HG03045 (cell line): ENCODE measurements at regions not wholly inside any gene's neighbourhood (a gene's known extent, or its start where the extent isn't known, plus 50 kb on each side); places are given as distances from the start of the nearest gene placed in this dataset.
"Not testable (repeated sequence)": the region's sequence is repeated elsewhere in the genome, so short reads cannot be mapped to it uniquely, and the experiment has no call there.

Experiments
- ATAC-seq: cut with Tn5 transposase; IDR thresholded peaks from one replicate; pipeline ENCODE4 v1.9.1; 2021; ENCODE audit warnings: mild to moderate bottlenecking, moderate library complexity; ENCODE audit not compliant: unreplicated experiment

- ATAC-seq: no peak
Measured at GRCh38 chr6:150733726-150734125, 131.8 kb upstream of the MTHFD1L start.

GRCh38 chr6:150734235-150734634 lies 131.3 kb upstream of the MTHFD1L start:
- no peak for ATAC-seq

- ATAC-seq: no peak
Measured at GRCh38 chr6:150735341-150735851, 130.1 kb upstream of the MTHFD1L start.

DNA sequence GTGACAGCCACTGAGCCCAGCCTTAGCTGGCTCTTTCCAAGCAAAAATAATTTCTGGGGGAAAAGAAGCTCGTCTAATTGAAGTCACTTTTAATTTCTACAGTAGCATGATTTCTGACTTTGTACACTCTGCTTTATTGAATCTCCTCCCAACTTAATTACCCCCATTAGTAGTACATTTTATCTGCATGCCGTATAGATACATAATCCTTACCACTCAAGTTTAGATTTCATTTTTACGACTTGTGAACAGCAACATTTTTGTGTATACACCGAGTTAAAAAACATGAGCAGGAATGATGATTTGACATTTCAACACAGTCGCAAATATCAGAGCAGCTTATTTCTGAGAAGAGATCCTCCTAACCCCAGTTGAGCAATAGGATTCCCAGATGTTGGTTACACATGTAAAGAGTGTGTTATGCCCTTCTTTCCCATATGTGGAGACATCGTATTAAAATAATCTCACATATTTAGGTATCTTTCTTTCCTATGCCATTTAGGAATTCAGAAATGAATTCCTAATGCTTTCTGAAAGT lies 127.3 kb upstream of the MTHFD1L start:
- ATAC-seq: no peak

GRCh38 chr6:150739711-150740349 lies 125.7 kb upstream of the MTHFD1L start:
- no peak for ATAC-seq

DNA sequence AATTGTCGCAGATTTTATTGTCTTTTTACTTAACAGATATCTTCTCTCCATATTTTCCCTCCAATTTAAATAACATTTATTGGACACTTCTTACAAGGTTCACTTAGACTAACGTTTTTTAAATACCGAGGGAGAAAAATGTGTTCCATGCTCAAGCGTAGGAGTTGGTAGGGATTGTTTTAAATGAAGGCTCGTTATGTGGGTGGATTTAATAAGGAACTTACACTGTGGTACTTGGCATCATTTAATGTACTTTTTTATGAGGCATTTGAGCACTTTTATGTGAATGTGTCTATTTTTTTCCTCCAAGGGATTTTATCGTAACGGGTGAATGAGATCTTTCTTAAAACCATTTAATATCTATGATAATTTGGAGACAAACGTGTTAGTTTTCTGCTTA lies 125.0 kb upstream of the MTHFD1L start:
- no peak for ATAC-seq

GRCh38 chr6:150741633-150742200 lies 123.8 kb upstream of the MTHFD1L start:
- no peak for ATAC-seq

DNA sequence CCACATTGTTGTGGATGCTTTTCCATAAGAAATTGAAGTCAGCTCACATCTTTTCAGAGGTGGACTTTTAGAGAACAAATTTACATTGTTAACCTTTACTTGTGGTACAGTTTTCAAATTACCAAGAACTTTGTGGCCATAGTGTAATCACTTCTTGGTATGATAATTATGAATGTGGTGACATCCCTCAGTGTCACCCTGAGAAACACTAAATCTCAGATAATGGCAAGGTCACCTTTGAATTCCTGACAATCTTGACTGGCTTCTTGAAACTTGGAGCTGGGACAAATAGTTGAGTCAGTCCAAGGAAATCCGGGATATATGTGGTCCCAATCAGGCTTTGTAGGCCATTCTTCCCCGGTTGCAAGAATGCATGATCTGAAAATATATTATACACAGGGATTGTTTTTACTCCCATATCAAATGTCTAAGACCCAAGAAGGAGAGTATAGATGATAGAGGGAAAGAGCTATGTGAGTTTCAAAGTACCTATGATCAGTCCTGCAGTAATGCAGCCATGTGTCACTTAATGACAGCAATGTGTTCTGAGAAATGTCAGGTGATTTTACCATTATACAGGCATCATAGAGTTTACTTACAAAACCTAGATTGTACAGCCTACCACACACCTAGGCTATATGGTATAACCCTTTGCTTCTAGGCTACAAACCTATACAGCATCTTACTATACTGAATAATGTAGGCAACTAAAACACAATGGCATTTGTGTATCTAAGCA lies 120.8 kb upstream of the MTHFD1L start:
- ATAC-seq: no peak

- ATAC-seq: no peak
Measured at GRCh38 chr6:150745896-150746295, 119.6 kb upstream of the MTHFD1L start.

DNA sequence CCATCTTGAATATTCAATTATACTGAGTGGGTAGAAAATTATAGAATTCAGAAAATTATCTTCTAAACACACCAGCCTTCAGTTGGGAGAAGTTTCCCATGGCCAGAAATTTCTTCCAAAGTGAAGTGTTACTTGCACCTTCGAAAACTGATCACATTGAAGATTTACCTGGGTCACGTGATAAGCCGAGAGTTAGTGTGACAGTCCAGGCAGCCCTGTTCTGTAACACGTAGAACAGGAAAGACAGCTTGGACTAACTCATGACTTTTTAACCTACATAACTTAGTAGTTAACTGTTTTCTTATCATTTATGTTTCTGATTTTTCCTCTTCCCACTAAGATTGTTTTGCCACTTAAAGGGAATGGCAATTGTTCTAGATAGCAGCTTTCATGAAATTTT lies 118.3 kb upstream of the MTHFD1L start:
- ATAC-seq: no peak

DNA sequence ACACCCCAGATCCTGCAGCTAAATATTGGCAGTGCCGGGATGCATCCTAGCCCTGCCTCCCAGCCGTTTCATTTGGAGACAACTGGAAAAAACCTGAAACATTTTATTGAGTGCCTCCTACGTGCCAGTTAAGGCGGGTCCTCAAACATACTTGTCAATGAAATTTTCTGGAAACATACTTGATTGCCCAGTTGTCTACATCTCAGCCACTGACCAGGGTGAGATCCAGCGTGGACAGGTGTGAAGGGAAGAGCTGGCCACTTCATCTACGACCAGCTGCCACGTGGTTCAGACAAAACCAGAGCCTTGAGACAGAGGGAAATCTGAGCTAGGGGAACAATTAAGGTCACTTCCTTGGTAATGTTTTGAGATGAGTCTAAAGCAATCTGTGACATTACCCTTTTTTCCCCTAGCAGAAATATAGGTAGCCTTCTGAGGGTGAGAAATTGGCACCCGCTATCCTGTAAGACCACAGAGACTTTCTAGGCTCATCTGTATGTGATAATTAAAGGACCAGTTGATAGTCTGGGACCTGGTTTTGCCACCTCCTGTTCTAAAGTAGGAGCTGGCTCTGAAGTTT lies 116.3 kb upstream of the MTHFD1L start:
- ATAC-seq: no peak

- no peak for ATAC-seq
Measured at GRCh38 chr6:150751296-150751695, 114.2 kb upstream of the MTHFD1L start.

DNA sequence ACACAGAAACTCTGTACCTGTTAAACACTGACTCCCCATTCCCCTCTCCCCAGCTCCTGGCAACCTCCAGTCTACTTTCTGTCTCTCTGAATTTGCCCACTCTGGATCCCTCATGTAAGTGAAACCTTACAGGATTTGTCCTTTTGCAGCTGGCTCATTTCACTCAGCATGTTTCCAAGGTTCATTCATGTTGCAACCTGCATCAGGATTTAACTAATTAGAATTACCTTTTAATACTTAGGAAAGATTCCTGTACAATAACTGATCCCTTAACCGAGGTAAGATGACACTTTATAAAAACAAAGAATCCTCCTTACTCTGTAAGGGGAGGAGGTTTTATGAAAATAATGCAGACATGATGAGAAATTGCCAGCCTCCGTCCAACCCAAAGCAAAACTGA lies 113.1 kb upstream of the MTHFD1L start:
- ATAC-seq: no peak

GRCh38 chr6:150753371-150754064 lies 112.0 kb upstream of the MTHFD1L start:
- no peak for ATAC-seq

DNA sequence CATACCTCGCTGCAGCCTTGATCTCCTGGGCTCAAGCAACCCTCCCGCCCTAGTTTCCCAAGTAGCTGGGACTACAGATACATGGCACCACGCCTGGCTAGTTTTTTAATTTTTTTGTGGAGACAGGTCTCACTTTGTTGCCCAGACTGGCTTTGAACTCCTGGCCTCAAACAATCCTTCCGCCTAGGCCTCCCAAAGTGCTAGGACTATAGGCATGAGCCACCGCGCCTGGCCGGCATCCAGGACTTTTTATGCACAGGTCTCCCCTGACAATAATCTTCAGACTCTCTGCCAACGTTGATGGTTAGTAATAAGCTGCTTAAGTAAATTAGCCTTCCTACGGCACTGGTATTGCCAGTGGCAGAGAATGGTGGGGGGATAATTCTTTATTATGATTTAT lies 110.5 kb upstream of the MTHFD1L start:
- no peak for ATAC-seq

DNA sequence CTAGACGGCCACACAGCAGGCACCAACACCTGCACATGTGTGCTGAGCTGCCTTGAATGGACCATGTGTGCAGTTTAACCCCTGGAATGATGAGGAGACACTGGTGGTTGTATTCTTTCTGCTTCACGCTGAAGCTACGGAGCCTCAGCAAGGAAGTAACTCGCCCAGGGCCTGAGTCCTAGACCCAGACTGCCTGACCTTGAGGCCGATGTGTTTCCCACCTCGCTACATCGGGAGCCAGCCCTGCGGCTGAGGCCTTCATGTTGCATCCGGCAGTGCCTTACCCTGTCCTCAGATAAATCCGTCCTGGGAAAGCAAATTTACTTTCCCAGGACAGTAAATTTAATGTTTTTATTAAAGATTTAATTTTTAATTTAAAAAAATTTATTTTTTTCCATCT lies 110.0 kb upstream of the MTHFD1L start:
- no peak for ATAC-seq

GRCh38 chr6:150756173-150756572 lies 109.3 kb upstream of the MTHFD1L start:
- no peak for ATAC-seq

DNA sequence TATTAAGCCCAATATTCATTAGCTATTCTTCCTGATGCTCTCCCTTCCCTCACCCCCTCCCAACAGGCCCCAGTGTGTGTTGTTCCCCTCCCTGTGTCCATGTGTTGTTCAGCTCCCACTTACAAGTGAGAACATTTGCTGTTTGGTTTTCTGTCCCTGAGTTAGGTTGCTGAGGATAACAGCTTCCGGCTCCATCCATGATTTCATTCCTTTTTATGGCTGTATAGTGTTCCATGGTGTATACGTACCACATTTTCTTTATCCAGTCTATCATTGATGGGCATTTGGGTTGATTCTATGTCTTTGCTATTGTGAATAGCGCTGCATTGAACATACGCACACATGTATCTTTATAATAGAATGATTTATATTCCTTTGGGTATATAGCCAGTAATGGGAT lies 107.7 kb upstream of the MTHFD1L start:
- not testable (repeated sequence) for ATAC-seq

GRCh38 chr6:150759483-150759882 lies 106.0 kb upstream of the MTHFD1L start:
- ATAC-seq: no peak

GRCh38 chr6:150761771-150762170 lies 103.7 kb upstream of the MTHFD1L start:
- no peak for ATAC-seq
